NCI-H526 treated with DMSO at 0.1 percent for 48 hours (cell line): ENCODE measurements at regions not wholly inside any gene's neighbourhood (a gene's known extent, or its start where the extent isn't known, plus 50 kb on each side); places are given as distances from the start of the nearest gene placed in this dataset.

Experiments used
- DNase-seq: peaks from one replicate; lab custom pipeline; 2025; lab: John Stamatoyannopoulos, UW

DNA sequence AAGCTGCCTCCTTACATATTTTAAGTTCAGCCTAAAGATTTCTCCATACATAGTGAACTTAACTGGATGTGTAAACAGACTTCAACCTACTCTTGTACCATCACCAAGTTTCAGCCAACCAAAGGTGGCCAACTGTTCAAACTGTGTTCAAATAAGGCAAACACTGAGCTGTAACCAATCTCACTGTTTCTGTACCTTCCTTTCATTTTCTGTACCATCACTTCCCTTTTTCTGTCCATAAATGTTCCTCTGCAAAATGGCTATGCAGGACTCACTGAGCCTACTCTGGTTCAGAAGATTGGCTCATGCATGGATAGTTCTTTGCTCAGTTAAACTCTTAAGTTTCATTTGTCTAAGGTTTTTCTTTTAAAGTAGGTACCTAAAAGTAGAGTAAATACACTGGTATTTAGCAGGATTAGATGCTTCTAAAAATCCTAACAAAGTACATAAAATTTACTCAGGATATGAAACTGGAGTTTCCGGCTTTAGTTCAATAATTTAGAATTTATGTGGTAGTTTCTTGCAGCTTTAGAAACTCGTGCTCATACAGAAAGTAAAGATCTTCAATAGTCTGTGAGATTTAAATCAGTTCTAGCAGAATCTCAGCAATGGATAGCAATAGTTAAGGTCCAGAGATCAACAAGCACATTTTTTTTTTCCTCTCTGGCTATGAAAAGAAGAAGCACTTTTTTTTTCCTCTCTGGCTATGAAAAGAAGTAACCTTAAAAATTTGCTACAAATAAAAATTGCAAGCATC is 282.0 kb upstream of the PPFIA2 start:
- DNase-seq = no peak

GRCh38 chr12:82034769-82035168 is 275.6 kb upstream of the PPFIA2 start:
- DNase-seq = no peak

DNA sequence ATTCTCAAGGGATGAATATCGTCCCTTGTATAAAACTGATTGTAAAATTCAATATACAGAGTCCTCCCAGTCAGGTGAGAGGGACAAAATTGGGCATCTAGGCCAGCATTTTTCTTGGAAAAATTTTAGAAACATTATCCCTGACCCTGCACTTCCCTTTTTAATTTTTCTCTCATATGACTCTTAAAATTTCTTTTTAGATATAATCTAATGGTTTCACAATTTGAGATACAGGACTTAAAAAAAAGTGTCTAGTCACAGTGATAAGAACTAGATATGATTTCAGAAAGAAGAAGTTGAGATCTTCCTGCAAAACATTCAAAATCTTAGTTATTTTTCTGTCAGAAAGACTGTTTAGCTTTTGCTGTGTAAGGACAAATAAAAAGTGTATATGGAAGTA is 270.8 kb upstream of the PPFIA2 start:
- DNase-seq = no peak

GRCh38 chr12:82028772-82029171 is 269.6 kb upstream of the PPFIA2 start:
- DNase-seq = no peak

DNA sequence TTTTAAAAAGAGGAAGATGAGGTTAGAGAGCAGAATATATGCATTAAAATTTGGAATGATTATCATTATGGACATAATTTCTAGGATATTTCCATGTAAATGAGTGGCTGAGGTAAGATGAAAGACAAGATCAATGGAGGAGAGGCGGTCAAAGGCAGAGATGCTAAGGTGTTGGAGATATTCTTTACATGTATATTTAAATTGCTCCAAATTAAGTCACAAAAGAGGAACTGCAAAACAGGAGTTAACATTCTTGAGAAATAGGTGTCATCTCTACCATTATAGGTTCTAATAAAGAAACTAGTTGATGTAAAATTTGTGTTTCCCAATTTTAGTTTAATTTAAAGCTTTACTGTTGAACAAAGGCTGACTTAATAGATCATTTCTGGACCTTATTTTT is 268.5 kb upstream of the PPFIA2 start:
- DNase-seq = no peak

DNA sequence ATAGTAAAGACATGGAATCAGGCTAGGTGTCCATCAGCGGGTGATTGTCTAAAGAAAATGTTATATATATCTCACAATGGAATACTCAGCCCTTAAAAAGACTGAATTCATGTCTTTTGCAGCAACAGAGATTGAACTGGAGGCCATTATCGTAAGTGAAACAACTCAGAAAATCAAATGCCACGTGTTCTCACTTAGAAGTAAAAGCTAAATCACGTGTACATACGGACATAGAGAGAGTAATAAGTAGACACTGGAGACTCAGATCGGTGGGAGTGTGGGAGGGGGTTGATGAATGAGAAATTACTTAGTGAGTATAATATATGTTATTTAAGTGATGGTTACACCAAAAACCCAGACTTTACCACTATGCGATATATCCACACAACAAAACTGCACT is 266.3 kb upstream of the PPFIA2 start:
- no peak for DNase-seq

- DNase-seq = no peak
These were observed 260.4 kb upstream of the PPFIA2 start for GRCh38 chr12:82019533-82019932.

GRCh38 chr12:82015623-82016347 is 256.6 kb upstream of the PPFIA2 start:
- no peak for DNase-seq

GRCh38 chr12:82012176-82012575 is 253.0 kb upstream of the PPFIA2 start:
- DNase-seq = no peak

DNA sequence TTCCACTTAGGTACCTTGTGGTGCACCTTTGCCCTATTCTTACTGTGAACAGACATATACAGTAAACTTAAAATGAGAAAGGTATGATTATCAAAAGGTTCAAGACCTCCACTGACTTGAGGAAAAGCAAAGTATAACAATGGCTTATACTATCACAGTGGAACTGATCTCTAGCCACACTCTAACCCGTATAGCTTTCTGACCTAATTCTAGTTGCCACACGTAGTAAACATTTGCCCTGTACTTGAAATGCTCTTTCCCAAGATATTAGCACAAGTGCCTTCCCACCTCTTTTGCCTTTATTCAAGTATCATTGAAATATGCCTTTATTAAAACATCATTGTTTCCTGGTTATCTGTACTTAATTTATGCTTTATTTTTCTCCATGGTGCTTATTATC is 250.4 kb upstream of the PPFIA2 start:
- DNase-seq = no peak

- no peak for DNase-seq
These were observed 249.1 kb upstream of the PPFIA2 start for GRCh38 chr12:82008251-82008650.

GRCh38 chr12:81998761-81999378 is 239.7 kb upstream of the PPFIA2 start:
- DNase-seq = no peak

- DNase-seq = peak; percentile 5
These were observed 233.3 kb upstream of the PPFIA2 start for GRCh38 chr12:81992461-81992860.

- DNase-seq = no peak
These were observed 232.7 kb upstream of the PPFIA2 start for GRCh38 chr12:81991868-81992267.

- DNase-seq = no peak
These were observed 229.2 kb upstream of the PPFIA2 start for GRCh38 chr12:81988362-81988761.

GRCh38 chr12:81987371-81987770 is 228.2 kb upstream of the PPFIA2 start:
- no peak for DNase-seq

DNA sequence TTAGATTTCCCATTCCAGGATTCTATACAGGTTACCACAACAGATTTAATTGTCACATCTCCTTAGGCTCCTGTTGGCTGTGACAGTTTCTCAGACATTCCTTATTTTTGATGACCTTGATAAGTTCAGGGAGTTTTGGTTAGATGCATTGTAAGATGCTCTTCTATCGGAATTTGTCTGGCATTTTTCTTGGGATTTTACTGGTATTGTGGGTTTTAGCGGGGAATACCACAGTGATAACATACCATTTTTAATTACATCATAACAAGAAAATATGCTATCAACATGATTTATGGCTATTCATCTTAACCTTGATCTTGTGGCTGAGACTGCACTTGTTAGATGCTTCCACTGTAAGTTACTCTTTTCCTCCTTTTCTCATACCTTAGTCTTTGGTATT is 217.5 kb upstream of the PPFIA2 start:
- DNase-seq = no peak

- DNase-seq = no peak
These were observed 215.6 kb upstream of the PPFIA2 start for GRCh38 chr12:81974762-81975161.

GRCh38 chr12:81968421-81968820 is 209.3 kb upstream of the PPFIA2 start:
- DNase-seq = no peak

GRCh38 chr12:81963636-81964035 is 204.5 kb upstream of the PPFIA2 start:
- no peak for DNase-seq

- no peak for DNase-seq
These were observed 203.9 kb upstream of the PPFIA2 start for GRCh38 chr12:81963026-81963425.

- no peak for DNase-seq
These were observed 203.1 kb upstream of the PPFIA2 start for GRCh38 chr12:81962126-81962856.

DNA sequence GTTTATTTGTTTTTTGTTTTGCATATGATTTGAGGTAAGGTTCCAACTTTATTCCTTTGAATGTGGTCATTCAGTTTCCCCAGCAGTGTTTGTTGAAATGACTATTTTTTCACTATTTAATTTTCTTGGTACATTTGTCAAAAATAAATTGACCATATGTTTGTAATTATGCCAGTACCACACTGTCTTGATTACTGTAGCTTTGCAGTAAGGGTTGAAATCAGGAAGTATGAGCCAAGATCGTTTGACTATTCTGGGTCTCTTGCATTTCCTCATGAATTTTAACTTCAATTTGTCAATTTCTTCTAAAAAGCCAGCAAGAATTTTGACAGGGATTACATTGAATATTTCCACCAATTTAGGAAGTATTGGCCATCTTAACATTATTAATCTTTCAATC is 199.3 kb upstream of the PPFIA2 start:
- DNase-seq = no peak
